Esophagus squamous epithelium (tissue), 5 donors: ENCODE measurements at regions not wholly inside any gene's neighbourhood (a gene's known extent, or its start where the extent isn't known, plus 50 kb on each side); places are given as distances from the start of the nearest gene placed in this dataset.

Experiments used
- DNase-seq: peaks from one replicate; lab custom pipeline; 2025; lab: John Stamatoyannopoulos, UW
- H3K27ac ChIP-seq, 4 donors: fragments of 200-600 bp; sonication (generic); one replicate each; pipeline ENCODE4 v1.5.1; 2016 to 2019; ENCODE audit warnings: mild to moderate bottlenecking in 1 of 4
- H3K27me3 ChIP-seq, 4 donors: fragments of 200-600 bp; sonication (generic); 1 replicate in 3 of 4; 2 replicates in 1 of 4; pipeline versions ENCODE4 v1.5.1 to v1.6.0; 2017 to 2021; ENCODE audit warnings: antibody characterized with exemption in 1 of 4
- H3K36me3 ChIP-seq, 3 donors: fragments of 200-600 bp; sonication (generic); one replicate each; pipeline ENCODE4 v1.5.1; 2016 to 2019
- H3K4me1 ChIP-seq, 3 donors: fragments of 200-600 bp; sonication (generic); one replicate each; pipeline ENCODE4 v1.5.1; 2017 to 2019
- H3K4me3 ChIP-seq, 4 donors: fragments of 200-600 bp; sonication (generic); 1 replicate in 3 of 4; 2 replicates in 1 of 4; pipeline ENCODE4 v1.5.1; 2016 to 2019; ENCODE audit warnings: mild to moderate bottlenecking in 2 of 4, moderate library complexity in 1 of 4
- H3K9me3 ChIP-seq, 3 donors: fragments of 200-600 bp; sonication (generic); one replicate each; pipeline ENCODE4 v1.5.1; 2016 to 2019
- POLR2A ChIP-seq, 4 donors: fragments of 450-650 bp; IDR thresholded peaks; one replicate each; pipeline ENCODE4 v1.6.1; 2017; ENCODE audit warnings: antibody characterized with exemption in 4 of 4, mild to moderate bottlenecking in 4 of 4, moderate library complexity in 3 of 4
- WGBS, 2 donors: methylation state at CpG; one replicate each; pipeline ENCODE4 v1.1.5; 2018; 5-methylcytosine and 5-hydroxymethylcytosine counted together
- intact Hi-C: fragments of 100-400 bp; cut with DNase I; formaldehyde crosslinking; loops from one replicate; pipeline ENCODE4 v1.15.0; 2022
- TF ChIP-seq, protein P1 (sequence below), 6 experiments: fragments of 450-650 bp in 4 of 6; fragments of 200-600 bp in 2 of 6; sonication (generic) in 2 of 6; IDR thresholded peaks; one replicate each; pipeline ENCODE4 v1.5.1; 2016 to 2019; ENCODE audit warnings: antibody characterized with exemption in 6 of 6, mild to moderate bottlenecking in 4 of 6, moderate library complexity in 4 of 6
- donor health status: DM: yes; HTN: yes; CAD: no.

DNA sequence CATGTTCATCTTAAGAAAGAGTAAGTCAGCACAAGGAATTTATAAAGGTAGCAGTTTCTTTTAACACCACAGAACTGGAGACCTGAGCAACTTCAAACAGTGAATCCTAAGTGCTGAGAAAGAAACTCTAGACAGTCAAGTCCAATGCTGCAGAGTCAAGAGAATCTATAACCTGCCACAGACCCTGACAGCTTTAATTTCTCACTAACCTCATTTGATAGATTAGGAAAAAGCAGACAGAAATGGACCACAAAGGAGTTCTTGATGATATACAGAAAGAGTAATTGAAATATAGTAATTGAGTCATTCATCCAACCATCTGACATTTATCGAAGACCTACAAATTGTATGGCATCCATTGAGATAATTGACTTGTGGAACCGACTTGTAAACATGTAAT, 847.0 kb downstream of the SORCS1 start:
- no peak overlapping the region for H3K27ac ChIP-seq
- no peaks in the 10 kb centered on the region for H3K27me3 ChIP-seq
- intact Hi-C loops: no loop called here
- DNase-seq: no peak
- 84 to 88% methylated on average over 2 of the region's 2 CpGs for WGBS, 2 donors
- TF ChIP-seq, protein P1, sequence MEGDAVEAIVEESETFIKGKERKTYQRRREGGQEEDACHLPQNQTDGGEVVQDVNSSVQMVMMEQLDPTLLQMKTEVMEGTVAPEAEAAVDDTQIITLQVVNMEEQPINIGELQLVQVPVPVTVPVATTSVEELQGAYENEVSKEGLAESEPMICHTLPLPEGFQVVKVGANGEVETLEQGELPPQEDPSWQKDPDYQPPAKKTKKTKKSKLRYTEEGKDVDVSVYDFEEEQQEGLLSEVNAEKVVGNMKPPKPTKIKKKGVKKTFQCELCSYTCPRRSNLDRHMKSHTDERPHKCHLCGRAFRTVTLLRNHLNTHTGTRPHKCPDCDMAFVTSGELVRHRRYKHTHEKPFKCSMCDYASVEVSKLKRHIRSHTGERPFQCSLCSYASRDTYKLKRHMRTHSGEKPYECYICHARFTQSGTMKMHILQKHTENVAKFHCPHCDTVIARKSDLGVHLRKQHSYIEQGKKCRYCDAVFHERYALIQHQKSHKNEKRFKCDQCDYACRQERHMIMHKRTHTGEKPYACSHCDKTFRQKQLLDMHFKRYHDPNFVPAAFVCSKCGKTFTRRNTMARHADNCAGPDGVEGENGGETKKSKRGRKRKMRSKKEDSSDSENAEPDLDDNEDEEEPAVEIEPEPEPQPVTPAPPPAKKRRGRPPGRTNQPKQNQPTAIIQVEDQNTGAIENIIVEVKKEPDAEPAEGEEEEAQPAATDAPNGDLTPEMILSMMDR (IDR thresholded peaks at IDR 0.05): no peak
- no peak for TF ChIP-seq POLR2A (IDR thresholded peaks at IDR 0.05)
- no peaks in the 10 kb centered on the region for H3K9me3 ChIP-seq
- H3K4me3 ChIP-seq: no peak overlapping the region
- H3K36me3 ChIP-seq: no peaks in the 10 kb centered on the region
- no peaks in the 10 kb centered on the region for H3K4me1 ChIP-seq

DNA sequence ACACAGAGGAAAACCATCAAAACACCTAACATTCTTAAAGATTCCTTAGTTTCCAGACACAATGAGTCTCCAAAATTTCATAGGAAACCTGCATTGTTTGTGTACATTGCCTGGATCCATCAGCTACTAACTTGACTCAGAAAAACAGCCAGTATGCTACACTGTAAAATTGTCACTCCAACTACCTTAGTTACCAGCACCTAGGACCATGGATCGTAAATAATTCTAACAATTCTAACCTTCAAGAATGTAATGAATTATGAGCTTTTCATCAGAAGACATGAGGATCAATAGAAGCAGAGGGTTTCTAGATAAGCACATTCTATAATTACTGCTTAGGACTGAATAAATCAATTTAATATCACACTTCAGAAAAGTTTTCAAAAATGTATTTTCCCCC, 851.5 kb downstream of the SORCS1 start:
- 71 to 85% methylated on average over 1 of the region's 1 CpG for WGBS, 2 donors
- H3K36me3 ChIP-seq: no peaks in the 10 kb centered on the region
- no peaks in the 10 kb centered on the region for H3K27me3 ChIP-seq
- intact Hi-C loops: no loop called here
- H3K4me1 ChIP-seq: no peaks in the 10 kb centered on the region
- no peak overlapping the region for H3K27ac ChIP-seq
- H3K9me3 ChIP-seq: no peaks in the 10 kb centered on the region
- no peak for DNase-seq
- H3K4me3 ChIP-seq: no peak overlapping the region
- TF ChIP-seq, protein P1 (IDR thresholded peaks at IDR 0.05): no peak
- no peak for TF ChIP-seq POLR2A (IDR thresholded peaks at IDR 0.05)

DNA sequence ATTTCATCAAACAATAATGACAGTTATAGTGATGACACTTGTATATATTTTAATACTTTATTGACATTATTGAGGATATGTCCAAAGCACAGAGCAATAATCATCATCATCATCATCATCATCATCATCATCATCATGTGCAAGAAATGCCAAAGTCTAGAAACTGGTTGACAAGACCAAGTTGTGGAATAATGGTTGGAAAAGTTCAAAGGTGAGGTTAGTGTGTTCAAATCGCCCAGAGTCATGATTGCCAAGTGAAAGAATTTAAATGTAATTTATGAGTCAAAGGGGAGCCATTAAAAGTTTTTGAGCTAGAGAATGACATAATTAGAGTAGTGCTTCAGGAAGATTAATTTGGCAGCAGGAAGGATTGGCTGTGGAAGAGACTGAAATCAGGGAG, 852.4 kb downstream of the SORCS1 start:
- intact Hi-C loops: no loop called here
- TF ChIP-seq POLR2A (IDR thresholded peaks at IDR 0.05): no peak
- TF ChIP-seq, protein P1 (IDR thresholded peaks at IDR 0.05): no peak
- Histone ChIP-seq H3K9me3 (no peaks in the 10 kb centered on the region), H3K27ac (no peak overlapping the region), H3K36me3 (no peaks in the 10 kb centered on the region), H3K27me3 (no peaks in the 10 kb centered on the region), H3K4me3 (no peak overlapping the region), H3K4me1 (no peaks in the 10 kb centered on the region)
- no peak for DNase-seq
- WGBS, 2 donors: 58 to 66% methylated on average over 1 of the region's 1 CpG

DNA sequence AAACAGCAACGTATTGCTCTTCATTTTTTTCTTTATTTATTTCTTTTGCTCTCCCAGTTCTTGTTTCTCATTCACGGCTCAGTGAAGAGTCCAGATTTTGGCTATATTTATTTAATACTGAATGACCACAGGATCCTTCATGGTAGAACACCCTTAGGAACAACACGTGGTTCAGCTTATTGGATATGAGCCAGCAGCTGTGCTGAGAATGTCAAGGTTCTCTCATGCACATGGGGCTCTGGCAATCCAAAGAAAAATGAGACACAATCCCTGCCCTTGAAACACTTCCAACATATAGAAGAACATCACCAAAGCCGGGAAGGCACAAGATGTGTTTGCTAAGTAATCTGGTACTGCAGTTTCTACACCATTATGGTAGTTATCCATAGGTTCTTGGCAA, 852.9 kb downstream of the SORCS1 start:
- H3K4me1 ChIP-seq: no peaks in the 10 kb centered on the region
- no peaks in the 10 kb centered on the region for H3K9me3 ChIP-seq
- WGBS, 2 donors: 50 to 59% methylated on average over 4 of the region's 4 CpGs
- no peaks in the 10 kb centered on the region for H3K27me3 ChIP-seq
- H3K36me3 ChIP-seq: no peaks in the 10 kb centered on the region
- no peak overlapping the region for H3K27ac ChIP-seq
- intact Hi-C loops: no loop called here
- no peak for TF ChIP-seq POLR2A (IDR thresholded peaks at IDR 0.05)
- TF ChIP-seq, protein P1 (IDR thresholded peaks at IDR 0.05): no peak
- DNase-seq: no peak
- H3K4me3 ChIP-seq: no peak overlapping the region

DNA sequence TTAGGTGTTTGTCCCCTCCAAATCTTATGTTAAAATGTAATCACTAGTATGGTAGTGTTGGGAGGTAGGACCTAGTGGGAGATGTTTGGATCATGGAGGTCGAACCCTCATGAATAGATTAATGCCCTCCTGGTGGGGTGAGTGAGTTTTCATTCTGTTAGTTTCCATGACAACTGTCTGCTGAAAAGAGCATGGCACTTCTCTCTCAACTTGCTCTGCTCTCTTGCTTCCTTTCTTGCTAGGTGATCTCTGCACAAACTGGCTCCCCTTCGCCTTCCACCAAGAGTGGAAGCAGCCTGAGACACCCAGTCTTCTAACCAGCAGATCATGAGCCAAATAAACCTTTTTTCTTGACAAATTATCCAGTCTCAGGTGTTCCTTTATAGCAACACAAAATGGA, 853.9 kb downstream of the SORCS1 start:
- no peak overlapping the region for H3K4me3 ChIP-seq
- no peaks in the 10 kb centered on the region for H3K36me3 ChIP-seq
- H3K9me3 ChIP-seq: no peaks in the 10 kb centered on the region
- no peaks in the 10 kb centered on the region for H3K27me3 ChIP-seq
- 47 to 55% methylated on average over 2 of the region's 2 CpGs for WGBS, 2 donors
- TF ChIP-seq, protein P1 (IDR thresholded peaks at IDR 0.05): no peak
- TF ChIP-seq POLR2A (IDR thresholded peaks at IDR 0.05): no peak
- H3K27ac ChIP-seq: no peak overlapping the region
- DNase-seq: no peak
- intact Hi-C loops: no loop called here
- no peaks in the 10 kb centered on the region for H3K4me1 ChIP-seq
